ENCODE measurements at regions not wholly inside any gene's neighbourhood (a gene's known extent, or its start where the extent isn't known, plus 50 kb on each side); places are given as distances from the start of the nearest gene placed in this dataset.

DNA sequence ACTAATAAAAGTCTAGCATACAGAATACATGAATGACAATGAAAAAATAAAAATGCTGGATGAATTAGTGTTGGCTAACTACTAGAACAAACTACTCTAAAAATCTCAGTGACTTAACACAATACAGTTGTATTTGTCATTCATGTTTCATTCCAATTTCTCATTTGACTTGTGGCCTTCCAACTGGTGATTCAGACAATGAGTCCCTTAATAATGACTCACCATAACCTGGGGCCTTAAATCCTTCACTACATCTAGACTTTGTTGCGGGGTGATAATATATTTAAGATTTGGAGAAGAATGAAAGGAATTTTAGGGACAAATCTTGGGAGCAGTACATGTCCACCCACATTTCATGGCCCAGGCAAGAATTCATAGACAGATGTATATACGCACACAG lies 90.5 kb upstream of the POM121L12 start:
- TF ChIP-seq EZH2 (IDR thresholded peaks at IDR 0.05): no peak
- no peak for TF ChIP-seq POLR2AphosphoS5 (IDR thresholded peaks at IDR 0.05; ENCODE audit: borderline replicate concordance, low read depth, low read length)
- TF ChIP-seq FOXP2 (optimal IDR thresholded peaks at IDR 0.05; ENCODE audit: control extremely low read depth, extremely low read length, insufficient read depth): no peak
